Endothelial cell of umbilical vein (primary cell): ENCODE measurements at regions not wholly inside any gene's neighbourhood (a gene's known extent, or its start where the extent isn't known, plus 50 kb on each side); places are given as distances from the start of the nearest gene placed in this dataset.
"Not testable (repeated sequence)": the region's sequence is repeated elsewhere in the genome, so short reads cannot be mapped to it uniquely, and the experiment has no call there.

Experiments used
- BruUV-seq: library from RNA; stranded (reverse); fragments of 400-500 nt; replicated peaks from 2 replicates; lab custom pipeline; 2021; lab: Mats Ljungman, UMichigan
- CTCF ChIA-PET: fragments of 300-600, 350-600 bp; sonication (Branson Sonifier 250); formaldehyde crosslinking; loops from one replicate; lab custom pipeline; 2021; ENCODE audit warnings: antibody characterized with exemption, inconsistent platforms; lab: Charles Lee
- POLR2A ChIA-PET: fragments of 300-600, 350-600 bp; sonication (Branson Sonifier 250); formaldehyde crosslinking; loops from one replicate; lab custom pipeline; 2021; ENCODE audit warnings: antibody characterized with exemption, inconsistent platforms; lab: Charles Lee
- DNase-seq: peaks from one replicate; pipeline ENCODE4 v3.0.0-alpha.2; 2011; ENCODE audit warnings: low read depth, low spot score
- FAIRE-seq: peaks from 2 replicates; lab custom pipeline; 2011; peaks lifted over from hg19 to GRCh38; lab: Jason Lieb, UNC
- H2AFZ ChIP-seq: 2 replicates; pipeline ENCODE4 v1.6.0; 2012; ENCODE audit warnings: low read depth, low read length, control low read depth, inconsistent platforms
- H3K27ac ChIP-seq: 2 replicates; pipeline ENCODE4 v1.5.1; 2011; ENCODE audit warnings: low read depth, mild to moderate bottlenecking, control low read depth, low read length, moderate library complexity; ENCODE audit not compliant: insufficient read depth
- H3K27me3 ChIP-seq, 2 experiments: 2 replicates each; pipeline versions ENCODE4 v1.6.0 to v1.6.1; 2011; ENCODE audit warnings: low read length in 2 of 2, mixed read lengths in 1 of 2; ENCODE audit not compliant: control insufficient read depth in 2 of 2, insufficient read depth in 2 of 2
- H3K36me3 ChIP-seq, 2 experiments: 2 replicates in 1 of 2; 3 replicates in 1 of 2; pipeline ENCODE4 v1.5.1; 2011; ENCODE audit warnings: low read length in 2 of 2, mild to moderate bottlenecking in 1 of 2, moderate library complexity in 1 of 2; ENCODE audit not compliant: control insufficient read depth in 2 of 2, insufficient read depth in 2 of 2; ENCODE audit errors: extremely low read depth in 1 of 2
- H3K4me1 ChIP-seq: 3 replicates; pipeline ENCODE4 v1.5.1; 2011; ENCODE audit warnings: mild to moderate bottlenecking, low read length; ENCODE audit not compliant: control insufficient read depth, insufficient read depth; ENCODE audit errors: extremely low read depth
- H3K4me2 ChIP-seq: 2 replicates; pipeline ENCODE4 v1.6.1; 2011; ENCODE audit warnings: low read length, control low read depth, mixed read lengths; ENCODE audit not compliant: insufficient read depth
- H3K4me3 ChIP-seq, 3 experiments: fragments of 200-600 bp in 1 of 3; sonication (generic), shearing (Covaris generic) in 1 of 3; replicated peaks in 1 of 3; 2 replicates each; pipeline ENCODE4 v1.5.1; 2011 to 2016; ENCODE audit warnings: control low read depth in 3 of 3, low read length in 3 of 3, mild to moderate bottlenecking in 2 of 3, inconsistent platforms in 1 of 3, low read depth in 1 of 3, moderate library complexity in 1 of 3; ENCODE audit not compliant: insufficient read depth in 1 of 3
- H3K79me2 ChIP-seq: 2 replicates; pipeline ENCODE4 v1.6.0; 2012; ENCODE audit warnings: low read length, inconsistent platforms; ENCODE audit not compliant: control insufficient read depth, insufficient read depth
- H3K9ac ChIP-seq: replicated peaks from 2 replicates; pipeline ENCODE3; 2011; ENCODE audit warnings: low read length, control low read depth; ENCODE audit not compliant: insufficient read depth; ENCODE audit errors: extremely low read depth
- H3K9me1 ChIP-seq: replicated peaks from 3 replicates; pipeline ENCODE4 v1.6.0; 2011; ENCODE audit warnings: mild to moderate bottlenecking, low read length; ENCODE audit not compliant: control insufficient read depth, insufficient read depth; ENCODE audit errors: extremely low read depth
- H3K9me3 ChIP-seq: replicated peaks from 2 replicates; pipeline ENCODE4 v1.5.1; 2012; ENCODE audit warnings: low read length, inconsistent platforms; ENCODE audit not compliant: control insufficient read depth, insufficient read depth
- H4K20me1 ChIP-seq: replicated peaks from 2 replicates; pipeline ENCODE3; 2011; ENCODE audit warnings: mild to moderate bottlenecking, low read length; ENCODE audit not compliant: control insufficient read depth, insufficient read depth; ENCODE audit errors: extremely low read depth
- EZH2 ChIP-seq: IDR thresholded peaks from 2 replicates; pipeline ENCODE4 v1.6.1; 2012; ENCODE audit warnings: borderline replicate concordance, low read depth, mild to moderate bottlenecking, moderate library complexity, low read length, inconsistent platforms; ENCODE audit not compliant: severe bottlenecking
- FOS ChIP-seq: IDR thresholded peaks from 2 replicates; pipeline ENCODE4 v1.6.1; 2011; ENCODE audit warnings: mild to moderate bottlenecking, low read length, moderate library complexity, borderline replicate concordance; ENCODE audit not compliant: insufficient read depth
- GATA2 ChIP-seq: IDR thresholded peaks from 2 replicates; pipeline ENCODE4 v1.7.0; 2011; ENCODE audit warnings: low read depth, mild to moderate bottlenecking, moderate library complexity, mixed read lengths, low read length; ENCODE audit not compliant: insufficient read length, insufficient read depth
- JUN ChIP-seq: IDR thresholded peaks from 2 replicates; pipeline ENCODE4 v1.6.1; 2011; ENCODE audit warnings: borderline replicate concordance, low read depth; ENCODE audit not compliant: insufficient read length, insufficient read depth
- MYC ChIP-seq: IDR thresholded peaks from one replicate; pipeline ENCODE4 v1.6.1; 2011; ENCODE audit warnings: mild to moderate bottlenecking, low read depth, low read length
- POLR2A ChIP-seq: IDR thresholded peaks from 2 replicates; pipeline ENCODE4 v1.6.1; 2012; ENCODE audit warnings: low read depth, mild to moderate bottlenecking, control low read depth, low read length
- POLR2AphosphoS5 ChIP-seq: IDR thresholded peaks from 2 replicates; pipeline ENCODE4 v1.6.1; 2012; ENCODE audit warnings: low read depth, mild to moderate bottlenecking, control low read depth, low read length, moderate library complexity; ENCODE audit not compliant: insufficient read depth
- dilution Hi-C: fragments of 300-500 bp; cut with MboI; formaldehyde crosslinking; loops from one replicate; pipeline ENCODE4 v1.15.0; 2019; ENCODE audit warnings: low sequenced_read_pairs; ENCODE audit not compliant: extremely low pct_ligation_motif_present
- intact Hi-C: fragments of 100-400 bp; cut with micrococcal nuclease; formaldehyde crosslinking; loops from one replicate; pipeline ENCODE4 v1.10.0; 2022
- TF ChIP-seq, protein P1 (sequence below): IDR thresholded peaks from 2 replicates; pipeline ENCODE4 v1.6.1; 2011; ENCODE audit not compliant: insufficient read depth, insufficient read length
- TF ChIP-seq, protein P2 (sequence below), 2 donors: IDR thresholded peaks; 1 replicate in 1 of 2; 2 replicates in 1 of 2; pipeline ENCODE4 v1.5.1; 2011; ENCODE audit warnings: low read length in 2 of 2, mild to moderate bottlenecking in 2 of 2, moderate library complexity in 2 of 2, control low read depth in 1 of 2, inconsistent platforms in 1 of 2, low read depth in 1 of 2; ENCODE audit not compliant: insufficient read depth in 1 of 2; ENCODE audit errors: extremely low read depth in 1 of 2

DNA sequence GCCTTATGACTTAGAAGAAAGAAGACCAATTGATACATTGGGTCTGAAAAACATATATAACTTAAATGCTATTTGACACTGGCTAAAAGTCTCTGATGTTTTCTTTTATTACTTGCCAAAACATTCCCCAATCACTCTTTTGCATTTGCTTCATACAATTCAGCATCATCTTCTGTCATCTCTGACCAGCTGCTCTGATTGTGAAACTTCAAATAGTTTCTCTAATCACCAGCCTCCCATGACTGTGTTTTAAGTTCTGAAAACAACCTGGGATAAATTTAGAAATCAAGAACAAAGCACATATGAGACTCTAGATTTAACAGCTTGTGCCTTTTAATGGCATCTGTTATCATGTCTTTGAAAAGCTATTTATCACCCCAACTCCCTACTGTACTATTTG, 208.4 kb upstream of the KCND2 start:
- H3K79me2 ChIP-seq, result no peaks in the 10 kb centered on the region
- ChIA-PET POLR2A (no interaction called here), CTCF (no interaction called here)
- H3K4me2 ChIP-seq, result no peak overlapping the region
- H3K36me3 ChIP-seq, result no peaks in the 10 kb centered on the region
- H3K9me3 ChIP-seq, result no peaks in the 10 kb centered on the region
- H2AFZ ChIP-seq, result no peak overlapping the region
- BruUV-seq, result no TSS peak
- TF ChIP-seq, protein P1, sequence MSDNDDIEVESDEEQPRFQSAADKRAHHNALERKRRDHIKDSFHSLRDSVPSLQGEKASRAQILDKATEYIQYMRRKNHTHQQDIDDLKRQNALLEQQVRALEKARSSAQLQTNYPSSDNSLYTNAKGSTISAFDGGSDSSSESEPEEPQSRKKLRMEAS, result no peak
- TF ChIP-seq GATA2 (no peak), POLR2AphosphoS5 (no peak), MYC (no peak), EZH2 (no peak), POLR2A (no peak), JUN (no peak), FOS (no peak)
- TF ChIP-seq, protein P2, sequence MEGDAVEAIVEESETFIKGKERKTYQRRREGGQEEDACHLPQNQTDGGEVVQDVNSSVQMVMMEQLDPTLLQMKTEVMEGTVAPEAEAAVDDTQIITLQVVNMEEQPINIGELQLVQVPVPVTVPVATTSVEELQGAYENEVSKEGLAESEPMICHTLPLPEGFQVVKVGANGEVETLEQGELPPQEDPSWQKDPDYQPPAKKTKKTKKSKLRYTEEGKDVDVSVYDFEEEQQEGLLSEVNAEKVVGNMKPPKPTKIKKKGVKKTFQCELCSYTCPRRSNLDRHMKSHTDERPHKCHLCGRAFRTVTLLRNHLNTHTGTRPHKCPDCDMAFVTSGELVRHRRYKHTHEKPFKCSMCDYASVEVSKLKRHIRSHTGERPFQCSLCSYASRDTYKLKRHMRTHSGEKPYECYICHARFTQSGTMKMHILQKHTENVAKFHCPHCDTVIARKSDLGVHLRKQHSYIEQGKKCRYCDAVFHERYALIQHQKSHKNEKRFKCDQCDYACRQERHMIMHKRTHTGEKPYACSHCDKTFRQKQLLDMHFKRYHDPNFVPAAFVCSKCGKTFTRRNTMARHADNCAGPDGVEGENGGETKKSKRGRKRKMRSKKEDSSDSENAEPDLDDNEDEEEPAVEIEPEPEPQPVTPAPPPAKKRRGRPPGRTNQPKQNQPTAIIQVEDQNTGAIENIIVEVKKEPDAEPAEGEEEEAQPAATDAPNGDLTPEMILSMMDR (IDR thresholded peaks at IDR 0.05; ENCODE audit: extremely low read depth in 1 of 2, insufficient read depth in 1 of 2, low read depth in 1 of 2, low read length in 2 of 2), result no peak
- H3K27me3 ChIP-seq, result no peaks in the 10 kb centered on the region
- no peaks in the 10 kb centered on the region for H4K20me1 ChIP-seq
- dilution Hi-C loops (no loop called here), intact Hi-C loops (no loop called here)
- H3K9ac ChIP-seq, result no peak overlapping the region
- no peaks in the 10 kb centered on the region for H3K9me1 ChIP-seq
- no peak overlapping the region for H3K27ac ChIP-seq
- no peaks in the 10 kb centered on the region for H3K4me1 ChIP-seq
- DNase-seq (no peak), FAIRE-seq (no peak)
- no peak overlapping the region for H3K4me3 ChIP-seq

DNA sequence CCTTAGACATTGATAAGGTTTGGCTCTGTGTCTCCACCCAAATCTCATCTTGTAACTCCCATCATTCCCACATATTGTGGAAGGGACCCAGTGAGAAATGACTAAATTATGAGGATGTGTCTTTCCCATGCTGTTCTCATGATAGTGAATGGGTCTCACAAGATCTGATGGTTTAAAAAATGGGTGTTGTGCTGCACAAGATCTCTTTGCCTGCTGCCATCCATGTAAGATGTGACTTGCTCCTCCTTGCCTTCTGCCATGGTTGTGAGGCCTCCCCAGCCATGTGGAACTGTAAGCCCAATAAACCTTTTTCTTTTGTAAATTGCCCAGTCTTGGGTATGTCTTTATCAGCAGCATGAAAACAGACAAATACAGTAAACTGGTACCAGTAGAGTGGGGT, 206.1 kb upstream of the KCND2 start:
- H4K20me1 ChIP-seq, H3K9me3 ChIP-seq, H3K27me3 ChIP-seq, dilution Hi-C loops, H3K36me3 ChIP-seq, CTCF ChIA-PET, H3K4me2 ChIP-seq, BruUV-seq, H3K9ac ChIP-seq, H3K9me1 ChIP-seq, FAIRE-seq, H3K79me2 ChIP-seq, H2AFZ ChIP-seq, intact Hi-C loops, H3K4me1 ChIP-seq, H3K27ac ChIP-seq, POLR2A ChIA-PET, H3K4me3 ChIP-seq, DNase-seq: not testable (repeated sequence)
